CD14-positive monocyte (primary cell): ENCODE measurements at regions not wholly inside any gene's neighbourhood (a gene's known extent, or its start where the extent isn't known, plus 50 kb on each side); places are given as distances from the start of the nearest gene placed in this dataset.

Experiments used
- DNase-seq, 3 donors: peaks; one replicate each; pipeline ENCODE4 v3.0.0-alpha.2; 2011 to 2022
- H2AFZ ChIP-seq: 2 replicates; pipeline ENCODE4 v1.6.0; 2012; ENCODE audit warnings: mild to moderate bottlenecking, low read depth, low read length, inconsistent platforms; ENCODE audit not compliant: insufficient read depth, poor library complexity, severe bottlenecking
- H3K27ac ChIP-seq, 2 donors: 1 replicate in 1 of 2; 2 replicates in 1 of 2; pipeline ENCODE4 v1.5.1; 2012 to 2013; ENCODE audit warnings: low read length in 2 of 2, control low read depth in 1 of 2, inconsistent platforms in 1 of 2, low read depth in 1 of 2, mild to moderate bottlenecking in 1 of 2
- H3K27me3 ChIP-seq, 2 donors: one replicate each; pipeline versions ENCODE4 v1.6.0 to v1.6.1; 2011 to 2013; ENCODE audit warnings: low read length in 2 of 2; ENCODE audit not compliant: control insufficient read depth in 2 of 2, insufficient read depth in 2 of 2
- H3K36me3 ChIP-seq, 2 donors: replicated peaks in 1 of 2; 1 replicate in 1 of 2; 2 replicates in 1 of 2; pipeline versions ENCODE4 v1.5.1 to v1.6.1; 2012 to 2013; ENCODE audit warnings: low read length in 2 of 2, control low read depth in 1 of 2, inconsistent platforms in 1 of 2, mild to moderate bottlenecking in 1 of 2; ENCODE audit not compliant: insufficient read depth in 2 of 2, control insufficient read depth in 1 of 2
- H3K4me1 ChIP-seq, 2 donors: 1 replicate in 1 of 2; 2 replicates in 1 of 2; pipeline versions ENCODE4 v1.5.1 to v1.6.1; 2012 to 2013; ENCODE audit warnings: low read length in 2 of 2, control low read depth in 1 of 2, inconsistent platforms in 1 of 2, mild to moderate bottlenecking in 1 of 2, moderate library complexity in 1 of 2; ENCODE audit not compliant: insufficient read depth in 2 of 2, control insufficient read depth in 1 of 2
- H3K4me2 ChIP-seq: replicated peaks from 2 replicates; pipeline ENCODE3; 2012; ENCODE audit warnings: low read length, moderate library complexity, mild to moderate bottlenecking; ENCODE audit not compliant: poor library complexity, severe bottlenecking; ENCODE audit errors: extremely low read depth
- H3K4me3 ChIP-seq, 3 experiments: fragments of 200-600 bp in 1 of 3; sonication (generic) in 1 of 3; replicated peaks in 1 of 3; 1 replicate in 2 of 3; 2 replicates in 1 of 3; pipeline ENCODE4 v1.5.1; 2011 to 2013; ENCODE audit warnings: low read length in 3 of 3, mild to moderate bottlenecking in 3 of 3, control low read depth in 2 of 3, low read depth in 2 of 3, inconsistent platforms in 1 of 3, moderate library complexity in 1 of 3
- H3K79me2 ChIP-seq: 2 replicates; pipeline ENCODE4 v1.6.0; 2012; ENCODE audit warnings: mild to moderate bottlenecking, control low read depth, inconsistent platforms, low read length, moderate library complexity; ENCODE audit not compliant: insufficient read depth
- H3K9ac ChIP-seq: 2 replicates; pipeline ENCODE4 v1.6.0; 2017; ENCODE audit warnings: low read length, mild to moderate bottlenecking; ENCODE audit not compliant: insufficient read depth, poor library complexity, severe bottlenecking
- H3K9me3 ChIP-seq, 2 donors: replicated peaks in 1 of 2; 1 replicate in 1 of 2; 2 replicates in 1 of 2; pipeline versions ENCODE4 v1.5.1 to v1.6.1; 2012 to 2013; ENCODE audit warnings: low read length in 2 of 2, control low read depth in 1 of 2; ENCODE audit not compliant: control insufficient read depth in 1 of 2, insufficient read depth in 1 of 2
- H4K20me1 ChIP-seq: 2 replicates; pipeline ENCODE4 v1.6.0; 2012; ENCODE audit warnings: mild to moderate bottlenecking, low read length, control low read depth, moderate library complexity; ENCODE audit not compliant: insufficient read depth
- H3K27ac Mint-ChIP-seq, 7 donors: one replicate each; pipeline ENCODE4 v1.8.0; 2020; ENCODE audit warnings: mild to moderate bottlenecking in 7 of 7, mixed read lengths in 7 of 7, moderate library complexity in 6 of 7, inconsistent platforms in 2 of 7
- H3K27me3 Mint-ChIP-seq, 3 donors: one replicate each; pipeline ENCODE4 v1.8.0; 2021 to 2022; ENCODE audit warnings: low read depth in 3 of 3, mild to moderate bottlenecking in 3 of 3, mixed read lengths in 3 of 3, moderate library complexity in 3 of 3, inconsistent platforms in 1 of 3
- H3K36me3 Mint-ChIP-seq, 2 donors: one replicate each; pipeline ENCODE4 v1.8.0; 2020; ENCODE audit warnings: mixed read lengths in 2 of 2, inconsistent platforms in 1 of 2, mild to moderate bottlenecking in 1 of 2
- H3K4me1 Mint-ChIP-seq: one replicate; pipeline ENCODE4 v1.8.0; 2020; ENCODE audit warnings: mild to moderate bottlenecking, mixed read lengths
- H3K4me3 Mint-ChIP-seq, 2 donors: one replicate each; pipeline ENCODE4 v1.8.0; 2020; ENCODE audit warnings: mild to moderate bottlenecking in 2 of 2, mixed read lengths in 2 of 2, moderate library complexity in 1 of 2
- H3K9me3 Mint-ChIP-seq, 7 donors: one replicate each; pipeline ENCODE4 v1.8.0; 2020 to 2022; ENCODE audit warnings: mixed read lengths in 7 of 7, mild to moderate bottlenecking in 6 of 7, moderate library complexity in 6 of 7, inconsistent platforms in 2 of 7
- CTCF ChIP-seq: fragments of 200-600 bp; IDR thresholded peaks from one replicate; pipeline ENCODE4 v1.8.0; 2022; ENCODE audit warnings: antibody characterized with exemption, mild to moderate bottlenecking
- WGBS: methylation state at CpG from one replicate; pipeline ENCODE4 v1.1.5; 2013; ENCODE audit warnings: missing lambda C conversion rate; ENCODE audit not compliant: insufficient coverage; 5-methylcytosine and 5-hydroxymethylcytosine counted together
- intact Hi-C, 2 donors: fragments of 100-400 bp; cut with micrococcal nuclease; formaldehyde crosslinking; loops; one replicate each; pipeline versions ENCODE4 v1.15.0 to v1.15.1; 2023

- Histone ChIP-seq H4K20me1 (no peaks in the 10 kb centered on the region), H3K79me2 (no peaks in the 10 kb centered on the region), H3K9ac (no peak overlapping the region), H3K4me3 (no peak overlapping the region), H3K4me2 (no peak overlapping the region), H3K9me3 (peaks cover 2 to 6% of the 10 kb centered on the region in 2 donors), H3K36me3 (no peaks in the 10 kb centered on the region), H3K4me1 (no peaks in the 10 kb centered on the region), H3K27ac (no peak overlapping the region), H3K27me3 (no peaks in the 10 kb centered on the region), H2AFZ (no peak overlapping the region)
- H3K27me3 Mint-ChIP-seq: no peaks in the 10 kb centered on the region
- no peaks in the 10 kb centered on the region for H3K4me1 Mint-ChIP-seq
- H3K36me3 Mint-ChIP-seq: no peaks in the 10 kb centered on the region
- DNase-seq: no peak
- intact Hi-C loops: no loop called here
- H3K27ac Mint-ChIP-seq: no peak overlapping the region
- H3K9me3 Mint-ChIP-seq: peaks cover 1 to 9% (median 3%) of the 10 kb centered on the region in 7 donors
- no peak for TF ChIP-seq CTCF
- no peak overlapping the region for H3K4me3 Mint-ChIP-seq
- WGBS: 86% methylated on average over 2 of the region's 4 CpGs
Observed at GRCh38 chr9:13665418-13666066, 386.1 kb upstream of the MPDZ start.

- no peak overlapping the region for H3K4me3 Mint-ChIP-seq
- no peak for TF ChIP-seq CTCF
Observed at GRCh38 chr9:13661014-13661413, 381.5 kb upstream of the MPDZ start.

More at GRCh38 chr9:13661014-13661413, 381.5 kb upstream of the MPDZ start:
- Histone ChIP-seq H3K36me3 (no peaks in the 10 kb centered on the region), H3K27me3 (no peaks in the 10 kb centered on the region), H3K9me3 (peaks cover under 1 to 6% of the 10 kb centered on the region in 2 donors), H3K27ac (no peak overlapping the region), H3K4me1 (no peaks in the 10 kb centered on the region), H3K4me3 (no peak overlapping the region), H2AFZ (no peak overlapping the region), H4K20me1 (no peaks in the 10 kb centered on the region), H3K4me2 (no peak overlapping the region), H3K9ac (no peak overlapping the region), H3K79me2 (no peaks in the 10 kb centered on the region)
- Mint-ChIP-seq H3K36me3 (no peaks in the 10 kb centered on the region), H3K9me3 (peaks cover 2 to 4% (median 3%) of the 10 kb centered on the region in 7 donors), H3K27ac (peak overlapping the region in 1 of 7 donors; percentile 52), H3K4me1 (no peaks in the 10 kb centered on the region), H3K27me3 (no peaks in the 10 kb centered on the region)
- intact Hi-C loops: no loop called here
- no peak for DNase-seq
- no CpG with 5 or more reads among the region's 3 CpGs for WGBS
